VCaP (cell line): ENCODE measurements at regions not wholly inside any gene's neighbourhood (a gene's known extent, or its start where the extent isn't known, plus 50 kb on each side); places are given as distances from the start of the nearest gene placed in this dataset.

Experiments used
- H3K27ac ChIP-seq: fragments of 450-650 bp; 2 replicates; pipeline ENCODE4 v1.5.1; 2017
- CTCF ChIP-seq: fragments of 450-650 bp; conservative IDR thresholded peaks from 2 replicates; pipeline ENCODE4 v1.5.1; 2017; ENCODE audit warnings: mild to moderate bottlenecking, moderate library complexity

- TF ChIP-seq CTCF: no peak
- no peak overlapping the region for H3K27ac ChIP-seq
Measured at GRCh38 chr6:168182366-168182765, 103.4 kb upstream of the FRMD1 start.

- no peak overlapping the region for H3K27ac ChIP-seq
- no peak for TF ChIP-seq CTCF
Measured at GRCh38 chr6:168181876-168182275, 102.9 kb upstream of the FRMD1 start.

- H3K27ac ChIP-seq: no peak overlapping the region
Measured at GRCh38 chr6:168181316-168181715, 102.3 kb upstream of the FRMD1 start.

GRCh38 chr6:168180548-168181011 is 101.6 kb upstream of the FRMD1 start:
- H3K27ac ChIP-seq: no peak overlapping the region
- no peak for TF ChIP-seq CTCF

More at GRCh38 chr6:168181316-168181715, 102.3 kb upstream of the FRMD1 start:
- no peak for TF ChIP-seq CTCF

GRCh38 chr6:168179702-168180382 is 100.8 kb upstream of the FRMD1 start:
- no peak overlapping the region for H3K27ac ChIP-seq
- no peak for TF ChIP-seq CTCF

GRCh38 chr6:168179133-168179532 is 100.1 kb upstream of the FRMD1 start:
- no peak overlapping the region for H3K27ac ChIP-seq
- TF ChIP-seq CTCF: no peak

- H3K27ac ChIP-seq: no peak overlapping the region
Measured at GRCh38 chr6:168177103-168177891, 98.3 kb upstream of the FRMD1 start.

More at GRCh38 chr6:168177103-168177891, 98.3 kb upstream of the FRMD1 start:
- no peak for TF ChIP-seq CTCF
